Stimulated activated CD4-positive, alpha-beta T cell treated with anti-CD3 and anti-CD28 coated beads, Interleukin-4, amount 100 ng/mL, for 24 hours (primary cell): ENCODE measurements at regions not wholly inside any gene's neighbourhood (a gene's known extent, or its start where the extent isn't known, plus 50 kb on each side); places are given as distances from the start of the nearest gene placed in this dataset.
A peak's percentile ranks its signal among the peaks of the same experiment; 100 is the strongest.

Experiments
- DNase-seq: peaks from one replicate; pipeline ENCODE4 v3.0.0-alpha.2; 2020

- DNase-seq, result peak; percentile 3
Measured at GRCh38 chr4:165612936-165613335, 234.1 kb downstream of the CPE start.

- DNase-seq, result no peak
Measured at GRCh38 chr4:165613581-165613980, 234.8 kb downstream of the CPE start.

- no peak for DNase-seq
Measured at GRCh38 chr4:165620913-165621312, 242.1 kb downstream of the CPE start.

- DNase-seq, result no peak
Measured at GRCh38 chr4:165621983-165622382, 243.2 kb downstream of the CPE start.

- DNase-seq, result no peak
Measured at GRCh38 chr4:165625281-165625680, 246.5 kb downstream of the CPE start.

GRCh38 chr4:165626316-165626715 lies 246.7 kb upstream of the TLL1 start:
- DNase-seq, result no peak

GRCh38 chr4:165627128-165627527 lies 245.9 kb upstream of the TLL1 start:
- DNase-seq, result no peak

GRCh38 chr4:165627548-165627947 lies 245.5 kb upstream of the TLL1 start:
- no peak for DNase-seq

- DNase-seq, result no peak
Measured at GRCh38 chr4:165628572-165628971, 244.5 kb upstream of the TLL1 start.

GRCh38 chr4:165630671-165631070 lies 242.4 kb upstream of the TLL1 start:
- no peak for DNase-seq

- no peak for DNase-seq
Measured at GRCh38 chr4:165631208-165631894, 241.7 kb upstream of the TLL1 start.

- no peak for DNase-seq
Measured at GRCh38 chr4:165631912-165632311, 241.1 kb upstream of the TLL1 start.

GRCh38 chr4:165634766-165635165 lies 238.3 kb upstream of the TLL1 start:
- DNase-seq, result no peak

- DNase-seq, result no peak
Measured at GRCh38 chr4:165635381-165635780, 237.7 kb upstream of the TLL1 start.

GRCh38 chr4:165635951-165636350 lies 237.1 kb upstream of the TLL1 start:
- DNase-seq, result no peak

- no peak for DNase-seq
Measured at GRCh38 chr4:165651901-165652300, 221.1 kb upstream of the TLL1 start.

GRCh38 chr4:165654556-165654955 lies 218.5 kb upstream of the TLL1 start:
- DNase-seq, result no peak

GRCh38 chr4:165656399-165656798 lies 216.6 kb upstream of the TLL1 start:
- no peak for DNase-seq

GRCh38 chr4:165656829-165657490 lies 216.1 kb upstream of the TLL1 start:
- no peak for DNase-seq

- no peak for DNase-seq
Measured at GRCh38 chr4:165662341-165662740, 210.7 kb upstream of the TLL1 start.

GRCh38 chr4:165663411-165663810 lies 209.6 kb upstream of the TLL1 start:
- no peak for DNase-seq

GRCh38 chr4:165666836-165667235 lies 206.2 kb upstream of the TLL1 start:
- no peak for DNase-seq

- DNase-seq, result no peak
Measured at GRCh38 chr4:165667969-165668368, 205.1 kb upstream of the TLL1 start.

GRCh38 chr4:165668694-165669093 lies 204.3 kb upstream of the TLL1 start:
- no peak for DNase-seq

GRCh38 chr4:165677081-165677480 lies 196.0 kb upstream of the TLL1 start:
- no peak for DNase-seq
